ENCODE measurements at regions not wholly inside any gene's neighbourhood (a gene's known extent, or its start where the extent isn't known, plus 50 kb on each side); places are given as distances from the start of the nearest gene placed in this dataset.

DNA sequence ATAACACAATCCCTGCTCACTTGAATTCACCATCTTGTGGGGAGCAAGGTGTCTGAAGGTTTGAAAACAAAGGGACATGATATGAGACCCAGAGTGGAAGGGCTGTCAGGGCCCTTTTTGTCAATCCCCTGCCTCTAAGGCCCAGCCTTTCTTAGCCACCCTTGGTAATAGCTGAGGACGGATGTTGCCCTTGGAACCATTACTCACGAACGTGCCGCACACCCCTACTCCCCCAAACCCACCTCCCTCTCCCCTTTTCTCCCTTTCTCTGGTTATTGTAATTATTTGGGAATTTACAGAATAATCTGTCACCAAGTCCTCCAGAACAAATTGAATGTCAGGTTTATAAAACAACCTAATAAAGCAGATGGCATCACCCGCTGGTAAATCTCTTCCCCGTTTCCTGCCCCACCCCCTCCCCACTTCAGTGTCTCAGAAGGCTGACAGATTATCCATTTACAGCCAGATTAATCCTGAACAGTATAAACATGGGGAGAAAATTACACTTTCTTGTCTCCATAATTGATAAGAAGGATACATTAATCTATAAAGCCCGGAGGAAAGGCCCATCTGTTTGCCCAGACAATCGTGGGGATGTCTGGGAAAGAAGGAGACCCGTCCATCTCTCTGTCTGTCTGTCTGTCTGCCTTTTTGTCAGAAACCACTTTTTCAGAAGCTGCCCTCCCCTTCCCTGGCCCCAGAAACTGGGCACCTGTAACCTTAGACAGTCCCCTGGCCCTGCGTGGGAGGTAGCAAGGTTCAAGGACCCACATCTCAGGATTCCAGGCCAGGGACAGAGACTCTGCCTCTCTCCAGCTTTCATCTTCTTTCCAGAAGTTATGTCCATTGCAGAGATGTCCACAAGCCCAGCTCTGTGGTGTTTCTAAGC is 60.6 kb upstream of the CD34 start:
- TF ChIP-seq, protein P1, sequence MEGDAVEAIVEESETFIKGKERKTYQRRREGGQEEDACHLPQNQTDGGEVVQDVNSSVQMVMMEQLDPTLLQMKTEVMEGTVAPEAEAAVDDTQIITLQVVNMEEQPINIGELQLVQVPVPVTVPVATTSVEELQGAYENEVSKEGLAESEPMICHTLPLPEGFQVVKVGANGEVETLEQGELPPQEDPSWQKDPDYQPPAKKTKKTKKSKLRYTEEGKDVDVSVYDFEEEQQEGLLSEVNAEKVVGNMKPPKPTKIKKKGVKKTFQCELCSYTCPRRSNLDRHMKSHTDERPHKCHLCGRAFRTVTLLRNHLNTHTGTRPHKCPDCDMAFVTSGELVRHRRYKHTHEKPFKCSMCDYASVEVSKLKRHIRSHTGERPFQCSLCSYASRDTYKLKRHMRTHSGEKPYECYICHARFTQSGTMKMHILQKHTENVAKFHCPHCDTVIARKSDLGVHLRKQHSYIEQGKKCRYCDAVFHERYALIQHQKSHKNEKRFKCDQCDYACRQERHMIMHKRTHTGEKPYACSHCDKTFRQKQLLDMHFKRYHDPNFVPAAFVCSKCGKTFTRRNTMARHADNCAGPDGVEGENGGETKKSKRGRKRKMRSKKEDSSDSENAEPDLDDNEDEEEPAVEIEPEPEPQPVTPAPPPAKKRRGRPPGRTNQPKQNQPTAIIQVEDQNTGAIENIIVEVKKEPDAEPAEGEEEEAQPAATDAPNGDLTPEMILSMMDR (IDR thresholded peaks at IDR 0.05; ENCODE audit: insufficient read depth, low read length, poor library complexity, severe bottlenecking), result no peak
- no peak for TF ChIP-seq EZH2phosphoT487 (conservative IDR thresholded peaks at IDR 0.05; ENCODE audit: low read length)

All from SU-DHL-6 (cell line).